ENCODE measurements at regions not wholly inside any gene's neighbourhood (a gene's known extent, or its start where the extent isn't known, plus 50 kb on each side); places are given as distances from the start of the nearest gene placed in this dataset.
"Not testable (repeated sequence)": the region's sequence is repeated elsewhere in the genome, so short reads cannot be mapped to it uniquely, and the experiment has no call there.

- no peak for DNase-seq
These were observed 487.7 kb downstream of the TYW1 start for GRCh38 chr7:67484244-67484751.

- DNase-seq: no peak
These were observed 489.8 kb downstream of the TYW1 start for GRCh38 chr7:67486401-67486800.

- no peak for DNase-seq
These were observed 490.7 kb downstream of the TYW1 start for GRCh38 chr7:67487316-67487715.

GRCh38 chr7:67489881-67490280 lies 493.2 kb downstream of the TYW1 start:
- no peak for DNase-seq

- no peak for DNase-seq
These were observed 496.7 kb downstream of the TYW1 start for GRCh38 chr7:67493366-67493765.

- no peak for DNase-seq
These were observed 500.0 kb downstream of the TYW1 start for GRCh38 chr7:67496589-67496988.

GRCh38 chr7:67497914-67498313 lies 501.3 kb downstream of the TYW1 start:
- DNase-seq: not testable (repeated sequence)

GRCh38 chr7:67502929-67503328 lies 506.3 kb downstream of the TYW1 start:
- DNase-seq: no peak

GRCh38 chr7:67505449-67505848 lies 508.8 kb downstream of the TYW1 start:
- DNase-seq: no peak

GRCh38 chr7:67512481-67512880 lies 515.8 kb downstream of the TYW1 start:
- no peak for DNase-seq

- DNase-seq: no peak
These were observed 521.9 kb downstream of the TYW1 start for GRCh38 chr7:67518580-67518979.

GRCh38 chr7:67519171-67519570 lies 522.5 kb downstream of the TYW1 start:
- DNase-seq: no peak

- DNase-seq: no peak
These were observed 525.9 kb downstream of the TYW1 start for GRCh38 chr7:67522504-67522903.

GRCh38 chr7:67523713-67524112 lies 527.1 kb downstream of the TYW1 start:
- no peak for DNase-seq

GRCh38 chr7:67525588-67525987 lies 529.0 kb downstream of the TYW1 start:
- no peak for DNase-seq

GRCh38 chr7:67535241-67535989 lies 538.8 kb downstream of the TYW1 start:
- no peak for DNase-seq

- DNase-seq: no peak
These were observed 546.3 kb downstream of the TYW1 start for GRCh38 chr7:67542916-67543315.

GRCh38 chr7:67547183-67547907 lies 550.7 kb downstream of the TYW1 start:
- DNase-seq: no peak

- DNase-seq: no peak
These were observed 552.5 kb downstream of the TYW1 start for GRCh38 chr7:67549126-67549525.

GRCh38 chr7:67550801-67551436 lies 554.3 kb downstream of the TYW1 start:
- DNase-seq: no peak

GRCh38 chr7:67552738-67553137 lies 556.1 kb downstream of the TYW1 start:
- no peak for DNase-seq

GRCh38 chr7:67553378-67553777 lies 556.7 kb downstream of the TYW1 start:
- DNase-seq: no peak

- no peak for DNase-seq
These were observed 558.4 kb downstream of the TYW1 start for GRCh38 chr7:67554986-67555385.

- no peak for DNase-seq
These were observed 568.3 kb downstream of the TYW1 start for GRCh38 chr7:67564959-67565358.
